Fibroblast of lung (primary cell): ENCODE measurements at regions not wholly inside any gene's neighbourhood (a gene's known extent, or its start where the extent isn't known, plus 50 kb on each side); places are given as distances from the start of the nearest gene placed in this dataset.

Experiments used
- CTCF ChIP-seq, 2 donors: IDR thresholded peaks in 1 of 2; conservative IDR thresholded peaks in 1 of 2; 1 replicate in 1 of 2; 2 replicates in 1 of 2; pipeline ENCODE4 v1.5.1; 2011 to 2012; ENCODE audit warnings: low read length in 2 of 2, control low read depth in 1 of 2, inconsistent platforms in 1 of 2, low read depth in 1 of 2, mild to moderate bottlenecking in 1 of 2
- EZH2 ChIP-seq: IDR thresholded peaks from 2 replicates; pipeline ENCODE4 v1.5.1; 2012; ENCODE audit warnings: low read length, control low read depth, mild to moderate bottlenecking; ENCODE audit errors: missing control alignments

DNA sequence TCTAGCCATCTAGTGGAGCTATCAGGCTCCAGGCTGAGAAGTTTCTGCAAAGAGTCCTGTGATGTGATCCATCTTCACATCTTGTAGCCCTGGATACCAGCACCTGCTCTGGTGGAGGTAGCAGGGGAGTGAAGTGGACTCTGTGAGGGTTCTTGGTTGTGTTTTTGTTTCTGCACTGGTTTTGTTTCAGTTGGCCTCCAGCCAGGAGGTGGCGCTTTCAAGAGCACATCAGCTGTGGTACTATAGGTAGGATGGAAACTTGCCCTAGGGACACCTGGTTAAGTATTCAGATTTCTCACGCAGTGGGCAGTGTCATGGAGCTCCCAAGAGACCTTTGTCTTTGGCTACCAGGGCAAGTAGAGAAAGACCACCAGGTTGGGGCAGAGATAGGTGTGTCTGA is 257.5 kb upstream of the SLC7A11 start:
- TF ChIP-seq CTCF (conservative IDR thresholded peaks at IDR 0.05 in 1 of 2, IDR thresholded peaks at IDR 0.05 in 1 of 2; ENCODE audit: low read depth in 1 of 2, low read length in 2 of 2) (no peak), EZH2 (no peak)
